Calu3 (cell line): ENCODE measurements at regions not wholly inside any gene's neighbourhood (a gene's known extent, or its start where the extent isn't known, plus 50 kb on each side); places are given as distances from the start of the nearest gene placed in this dataset.

ENCODE experiments used
- BruUV-seq: library from RNA; stranded (reverse); fragments of 400-500 nt; replicated peaks from 2 replicates; lab custom pipeline; 2021; lab: Mats Ljungman, UMichigan
- CTCF ChIA-PET: fragments of 300-600 bp; sonication (Branson Sonifier 250); formaldehyde crosslinking; loops from one replicate; lab custom pipeline; 2022; ENCODE audit warnings: antibody characterized with exemption; lab: Charles Lee
- DNase-seq: peaks from one replicate; pipeline ENCODE4 v3.0.0; 2022
- H3K27ac Mint-ChIP-seq: one replicate; pipeline ENCODE4 v1.8.0; 2022; ENCODE audit warnings: mixed read lengths; ENCODE audit not compliant: unreplicated experiment
- H3K27me3 Mint-ChIP-seq: one replicate; pipeline ENCODE4 v1.8.0; 2022; ENCODE audit warnings: mixed read lengths; ENCODE audit not compliant: unreplicated experiment
- H3K36me3 Mint-ChIP-seq: one replicate; pipeline ENCODE4 v1.8.0; 2022; ENCODE audit warnings: mild to moderate bottlenecking, moderate library complexity, mixed read lengths; ENCODE audit not compliant: insufficient read depth, unreplicated experiment
- H3K4me1 Mint-ChIP-seq: one replicate; pipeline ENCODE4 v1.8.0; 2022; ENCODE audit warnings: mild to moderate bottlenecking, low read depth, mixed read lengths; ENCODE audit not compliant: unreplicated experiment
- H3K4me3 Mint-ChIP-seq: one replicate; pipeline ENCODE4 v1.8.0; 2022; ENCODE audit warnings: mild to moderate bottlenecking, low read depth, moderate library complexity, mixed read lengths; ENCODE audit not compliant: unreplicated experiment
- H3K9me3 Mint-ChIP-seq: one replicate; pipeline ENCODE4 v1.8.0; 2022; ENCODE audit warnings: low read depth, mixed read lengths; ENCODE audit not compliant: unreplicated experiment
- CTCF ChIP-seq: fragments of 200-600 bp; IDR thresholded peaks from one replicate; pipeline ENCODE4 v1.8.0; 2022; ENCODE audit warnings: antibody characterized with exemption; ENCODE audit not compliant: unreplicated experiment
- intact Hi-C: fragments of 100-400 bp; cut with micrococcal nuclease; formaldehyde crosslinking; loops from one replicate; pipeline ENCODE4 v1.10.0; 2022; ENCODE audit not compliant: unreplicated experiment

- H3K27me3 Mint-ChIP-seq: peaks cover 34% of the 10 kb centered on the region
- intact Hi-C loops: no loop called here
- no peaks in the 10 kb centered on the region for H3K36me3 Mint-ChIP-seq
- no peak overlapping the region for H3K27ac Mint-ChIP-seq
- TF ChIP-seq CTCF: no peak
- CTCF ChIA-PET: no interaction called here
- H3K4me3 Mint-ChIP-seq: no peak overlapping the region
- BruUV-seq: no TSS peak
- no peaks in the 10 kb centered on the region for H3K4me1 Mint-ChIP-seq
- DNase-seq: no peak
- H3K9me3 Mint-ChIP-seq: peaks cover 2% of the 10 kb centered on the region
Measured at GRCh38 chr11:134482865-134483264, 70.8 kb upstream of the B3GAT1 start.

DNA sequence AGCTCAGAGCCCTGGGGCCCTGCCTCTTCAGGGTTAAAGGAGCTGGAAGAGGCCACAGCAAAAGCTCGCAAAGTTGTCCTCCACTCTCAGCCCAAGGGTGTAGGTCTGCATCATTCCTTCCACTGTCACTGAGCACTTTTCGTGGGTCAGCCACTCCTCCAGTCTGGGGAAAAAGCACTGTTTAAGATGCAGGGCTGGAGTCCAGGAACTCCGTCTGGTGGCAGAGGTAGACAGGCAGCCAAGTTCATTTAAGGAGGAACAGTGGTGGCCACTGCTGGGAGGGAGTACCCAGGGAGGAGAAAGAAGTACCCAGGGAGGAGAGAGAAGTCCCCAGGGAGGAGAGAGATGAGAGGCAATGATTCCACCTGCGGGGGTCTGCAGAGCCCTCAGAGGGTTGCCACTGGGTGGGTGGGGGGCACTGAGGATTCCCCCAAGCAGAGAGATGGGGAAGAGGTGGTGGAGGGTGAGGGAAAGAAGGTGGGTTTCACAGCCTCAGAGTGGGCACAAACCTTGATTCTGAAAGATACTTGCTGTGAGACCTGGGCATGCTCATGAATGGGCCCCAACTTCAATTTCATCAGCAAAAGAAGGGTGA lies 70.0 kb upstream of the B3GAT1 start:
- no peaks in the 10 kb centered on the region for H3K36me3 Mint-ChIP-seq
- peaks cover 39% of the 10 kb centered on the region for H3K27me3 Mint-ChIP-seq
- no peak overlapping the region for H3K4me3 Mint-ChIP-seq
- H3K4me1 Mint-ChIP-seq: no peaks in the 10 kb centered on the region
- H3K9me3 Mint-ChIP-seq: peaks cover 2% of the 10 kb centered on the region
- TF ChIP-seq CTCF: no peak
- H3K27ac Mint-ChIP-seq: no peak overlapping the region
- no TSS peak for BruUV-seq
- CTCF ChIA-PET: no interaction called here
- intact Hi-C loops: no loop called here
- DNase-seq: no peak

DNA sequence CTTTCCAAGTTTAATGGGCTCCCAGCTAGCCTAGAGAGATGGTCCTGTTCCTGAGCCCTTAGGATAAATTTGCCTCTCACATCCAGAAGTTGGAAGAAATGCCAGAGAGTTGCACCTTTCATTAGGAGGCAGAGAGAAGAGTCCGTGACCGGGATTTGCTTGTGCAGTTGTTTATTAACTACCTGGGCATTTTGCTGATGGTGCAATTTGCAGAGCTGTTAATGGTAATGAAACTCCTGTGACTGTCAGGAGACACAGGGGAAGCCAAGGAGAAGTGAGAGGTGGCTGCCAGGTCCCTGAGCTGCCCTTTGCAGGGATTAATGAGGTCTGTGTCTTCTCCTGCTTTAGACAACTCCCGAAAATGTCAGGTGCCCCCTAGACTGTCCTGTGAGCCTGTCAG lies 69.1 kb upstream of the B3GAT1 start:
- no peak for DNase-seq
- no peak for TF ChIP-seq CTCF
- H3K27ac Mint-ChIP-seq: no peak overlapping the region
- H3K9me3 Mint-ChIP-seq: peaks cover 5% of the 10 kb centered on the region
- H3K4me3 Mint-ChIP-seq: no peak overlapping the region
- no TSS peak for BruUV-seq
- H3K27me3 Mint-ChIP-seq: peaks cover 48% of the 10 kb centered on the region
- CTCF ChIA-PET: no interaction called here
- H3K4me1 Mint-ChIP-seq: no peaks in the 10 kb centered on the region
- H3K36me3 Mint-ChIP-seq: no peaks in the 10 kb centered on the region
- intact Hi-C loops: no loop called here

- TF ChIP-seq CTCF: no peak
- Mint-ChIP-seq H3K4me3 (no peak overlapping the region), H3K4me1 (no peaks in the 10 kb centered on the region), H3K36me3 (no peaks in the 10 kb centered on the region), H3K27me3 (peaks cover 56% of the 10 kb centered on the region), H3K27ac (no peak overlapping the region), H3K9me3 (peaks cover 4% of the 10 kb centered on the region)
- no TSS peak for BruUV-seq
- CTCF ChIA-PET: no interaction called here
- intact Hi-C loops: no loop called here
- no peak for DNase-seq
Measured at GRCh38 chr11:134480136-134480712, 68.2 kb upstream of the B3GAT1 start.
